GOT3 (cell line): ENCODE measurements at regions not wholly inside any gene's neighbourhood (a gene's known extent, or its start where the extent isn't known, plus 50 kb on each side); places are given as distances from the start of the nearest gene placed in this dataset.
"Not testable (repeated sequence)": the region's sequence is repeated elsewhere in the genome, so short reads cannot be mapped to it uniquely, and the experiment has no call there.

ENCODE experiments used
- DNase-seq: peaks from one replicate; lab custom pipeline; 2025; ENCODE audit warnings: mixed read lengths; lab: John Stamatoyannopoulos, UW

DNA sequence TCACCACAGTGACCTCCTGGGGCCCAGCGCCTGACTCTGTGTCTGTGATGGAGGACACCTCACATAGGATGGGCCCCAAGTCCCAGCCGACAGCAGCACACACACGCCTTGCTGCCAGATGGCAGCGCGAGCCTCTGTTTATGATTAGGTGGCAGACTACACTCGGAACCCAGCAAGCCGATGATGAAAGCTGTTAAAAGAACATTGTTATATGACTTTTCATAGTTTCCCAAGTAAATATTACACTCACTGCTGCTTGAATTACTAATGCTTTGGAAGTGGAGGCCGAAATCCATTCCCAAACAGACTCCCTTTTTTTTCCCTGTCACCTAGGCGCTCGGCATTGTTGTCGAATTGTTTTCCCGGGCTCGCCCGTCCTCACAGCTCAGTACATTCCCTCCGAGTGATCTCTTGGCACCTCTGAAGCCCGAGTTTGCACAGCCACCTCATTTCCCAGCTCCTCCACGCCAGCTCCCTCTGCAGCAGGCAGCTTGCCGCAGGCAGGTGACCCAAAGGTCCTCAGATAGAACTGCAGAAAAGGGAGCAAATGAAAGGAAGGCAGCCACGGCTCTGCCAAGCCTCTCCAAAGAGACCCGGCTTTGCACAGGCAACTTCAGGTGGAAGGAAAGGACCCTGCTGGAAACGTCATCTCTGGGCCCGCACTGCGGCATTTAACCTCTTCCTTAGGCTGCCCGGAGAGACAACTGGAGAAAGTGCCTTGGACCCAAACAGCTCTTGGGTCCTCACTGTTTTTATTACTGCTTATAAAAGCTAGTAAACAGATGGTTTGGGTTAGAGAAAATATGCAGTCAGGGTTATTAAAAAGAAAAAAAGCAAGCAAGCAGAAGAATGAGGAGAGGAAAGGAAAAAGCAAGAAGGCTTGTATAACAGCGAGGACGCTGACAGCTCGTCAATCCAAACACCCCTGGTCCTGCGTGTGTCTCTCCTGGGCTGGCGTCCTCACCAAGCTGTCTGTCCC is 72.2 kb upstream of the SLC25A33 start:
- no peak for DNase-seq

DNA sequence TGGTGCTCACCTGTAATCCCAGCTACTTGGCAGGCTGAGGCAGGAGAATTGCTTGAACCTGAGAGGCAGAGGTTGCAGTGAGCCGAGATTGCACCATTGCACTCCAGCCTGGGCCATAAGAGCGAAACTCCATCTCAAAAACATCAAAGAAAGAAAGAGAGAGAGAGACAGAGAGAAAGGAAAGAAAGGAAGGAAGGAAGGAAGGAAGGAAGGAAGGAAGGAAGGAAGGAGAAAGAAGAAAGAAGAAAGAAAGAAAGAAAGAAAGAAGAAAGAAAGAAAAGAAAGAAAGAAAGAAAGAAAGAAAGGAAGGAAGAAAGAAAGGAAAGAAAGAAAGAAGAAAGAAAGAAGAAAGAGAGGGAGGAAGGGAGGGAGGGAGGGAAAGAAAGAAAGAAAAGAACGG is 69.4 kb upstream of the SLC25A33 start:
- DNase-seq: not testable (repeated sequence)

DNA sequence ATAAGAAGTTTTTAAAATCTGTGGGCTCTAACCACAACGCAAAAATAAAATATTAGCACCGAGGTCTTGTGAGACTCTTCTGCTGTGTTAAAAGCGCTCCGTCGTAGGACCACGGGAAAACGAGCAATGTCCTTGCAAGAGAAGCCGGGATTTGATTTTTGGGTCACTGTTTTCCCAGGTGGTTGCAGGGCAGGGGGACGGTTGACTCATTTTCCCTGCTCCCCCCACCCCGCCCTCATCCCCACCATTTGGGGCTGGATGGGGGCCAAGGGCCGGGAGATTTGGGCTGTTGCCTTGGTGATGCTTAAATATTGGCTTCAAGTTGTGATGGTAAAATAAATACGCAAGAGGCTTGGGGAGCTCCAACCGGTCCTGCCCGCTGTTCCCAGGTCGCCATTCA is 67.6 kb upstream of the SLC25A33 start:
- DNase-seq: no peak

GRCh38 chr1:9472386-9473031 is 66.8 kb upstream of the SLC25A33 start:
- DNase-seq: no peak

GRCh38 chr1:9473032-9473807 is 66.0 kb upstream of the SLC25A33 start:
- DNase-seq: peak; percentile 59

- DNase-seq: no peak
These were observed 64.1 kb upstream of the SLC25A33 start for GRCh38 chr1:9475061-9475627.

DNA sequence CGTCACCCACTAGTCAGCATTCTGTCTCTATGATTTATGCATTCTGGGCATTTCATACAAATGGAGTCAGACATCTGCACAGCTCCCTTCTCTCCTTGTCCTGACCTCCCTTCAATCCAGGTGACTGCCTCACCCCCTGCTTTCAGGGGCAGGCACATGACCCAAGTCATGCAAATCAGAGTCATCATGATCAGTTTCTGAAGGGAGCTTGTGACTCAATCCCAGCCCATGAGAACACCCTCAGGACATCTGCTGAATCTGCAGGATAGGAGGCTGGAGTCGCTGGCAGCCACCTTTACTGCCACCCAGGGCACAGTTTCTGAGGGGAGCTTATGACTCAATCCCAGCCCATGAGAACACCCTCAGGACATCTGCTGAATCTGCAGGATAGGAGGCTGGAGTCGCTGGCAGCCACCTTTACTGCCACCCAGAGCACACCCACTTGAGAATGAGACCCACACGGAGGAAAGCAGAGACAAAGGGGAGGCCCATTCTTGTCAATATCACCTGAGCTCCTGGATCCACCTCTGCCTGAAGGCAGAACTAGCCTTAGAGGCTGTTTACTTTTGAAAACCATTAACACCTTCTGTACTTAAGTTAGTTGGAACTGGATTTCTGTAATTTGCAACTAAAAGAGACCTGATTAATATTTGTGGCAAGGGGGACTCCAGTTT is 62.3 kb upstream of the SLC25A33 start:
- DNase-seq: no peak

- no peak for DNase-seq
These were observed 61.7 kb upstream of the SLC25A33 start for GRCh38 chr1:9477535-9477934.

DNA sequence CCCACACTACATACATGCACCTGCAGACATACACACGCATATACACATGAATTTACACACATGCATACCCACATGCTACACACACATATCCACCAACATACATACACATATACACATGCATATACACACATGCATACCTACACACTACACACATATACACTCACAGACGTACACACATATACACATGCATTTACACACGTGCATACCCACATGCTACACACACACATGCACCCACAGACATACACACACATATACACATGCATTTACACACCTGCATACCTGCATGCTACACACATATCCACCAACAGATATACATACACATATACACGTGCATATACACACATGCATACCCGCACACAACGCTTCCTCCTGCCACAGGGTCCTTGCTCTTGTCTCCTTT is 61.2 kb upstream of the SLC25A33 start:
- DNase-seq: no peak

DNA sequence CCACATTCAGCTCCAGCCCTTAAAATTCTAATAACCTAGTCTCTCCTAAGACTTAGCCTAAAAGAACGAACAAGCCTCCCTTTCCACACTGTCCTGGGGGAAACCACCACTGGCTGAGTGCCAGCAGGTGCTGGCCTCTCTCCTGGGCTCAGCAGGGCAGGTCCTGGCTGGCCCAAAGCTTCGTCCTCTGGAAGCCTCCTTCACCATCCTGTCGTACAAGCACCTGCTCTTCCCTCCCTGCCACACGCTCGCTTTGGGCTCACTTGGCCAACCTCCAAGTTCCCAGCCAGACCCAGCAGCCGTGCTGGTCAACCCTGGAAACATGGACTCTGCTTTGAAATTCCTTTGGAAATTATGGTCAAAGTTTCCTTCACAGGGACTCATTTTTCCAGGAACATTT is 58.2 kb upstream of the SLC25A33 start:
- no peak for DNase-seq

GRCh38 chr1:9482403-9482802 is 56.9 kb upstream of the SLC25A33 start:
- DNase-seq: no peak

DNA sequence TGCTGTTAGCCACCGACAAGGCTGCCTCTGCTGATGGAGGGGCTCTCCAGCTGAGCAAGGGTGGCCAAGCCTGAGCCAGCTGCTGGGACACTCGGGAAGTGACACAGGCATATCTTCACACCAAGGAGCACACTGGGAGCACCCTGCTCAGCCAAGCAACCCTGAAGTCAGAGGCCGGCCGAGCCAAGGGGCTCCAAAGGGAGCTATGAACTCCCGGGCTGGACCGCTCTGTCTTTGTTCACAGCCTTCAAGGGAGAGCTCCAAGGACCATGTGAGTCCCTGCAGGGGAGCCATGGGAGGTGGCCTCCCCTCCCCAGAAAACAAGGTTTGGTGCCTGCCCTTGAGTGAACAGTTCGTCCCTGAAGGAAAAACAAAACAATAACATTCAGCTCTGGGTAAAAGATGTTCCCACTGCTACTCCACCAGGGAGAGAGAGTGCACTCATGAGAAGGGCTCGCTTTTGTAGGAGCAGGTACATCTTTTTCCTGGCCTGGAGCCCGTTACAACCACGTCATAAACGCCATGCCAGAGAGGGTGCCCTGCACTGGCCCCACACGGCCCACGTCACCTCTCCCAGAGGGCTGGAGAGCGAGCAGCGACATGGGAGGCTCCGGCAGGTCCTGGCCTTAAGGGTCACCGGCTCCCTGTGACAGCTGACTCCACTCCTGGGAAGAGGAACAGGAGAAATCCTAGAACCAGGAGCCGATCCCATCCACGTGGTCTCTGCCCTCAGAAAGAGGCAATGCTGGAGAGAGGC is 56.3 kb upstream of the SLC25A33 start:
- DNase-seq: no peak

DNA sequence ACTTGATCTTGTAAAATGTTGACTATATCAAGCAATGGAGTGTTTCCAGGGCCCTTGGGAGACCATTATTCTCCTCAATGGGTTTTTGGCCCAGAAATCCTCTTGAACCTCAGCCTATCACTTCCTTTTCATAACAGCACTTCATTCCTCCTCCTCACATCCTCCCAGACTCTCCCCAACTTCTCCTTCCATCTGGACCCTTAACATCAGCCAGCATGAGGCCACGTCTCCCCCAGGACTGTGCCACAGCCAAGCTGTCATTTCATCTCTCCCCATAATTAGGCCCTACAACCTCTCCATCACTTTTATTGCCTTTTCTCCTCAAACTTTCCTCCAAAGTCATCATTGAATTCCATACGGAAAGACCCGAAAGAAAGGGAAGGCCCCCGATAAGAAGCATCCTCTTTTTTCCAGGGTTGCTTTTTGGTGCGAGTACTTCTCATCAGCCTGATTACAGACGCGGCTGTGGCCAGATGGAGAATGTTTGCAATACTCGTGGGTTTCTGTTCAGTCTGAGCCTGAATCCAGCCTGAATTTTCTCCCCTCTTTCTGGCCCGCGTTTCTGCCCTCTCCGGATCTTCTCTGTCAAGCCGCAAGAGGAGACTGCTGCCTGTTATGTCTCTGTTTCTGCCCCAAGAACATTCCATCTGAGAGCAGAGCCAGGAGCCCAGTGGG is 52.7 kb upstream of the SLC25A33 start:
- DNase-seq: no peak
